HepG2 (cell line): ENCODE measurements at regions not wholly inside any gene's neighbourhood (a gene's known extent, or its start where the extent isn't known, plus 50 kb on each side); places are given as distances from the start of the nearest gene placed in this dataset.

Source experiments
- ATAC-seq: fragments of 200-7000 bp; cut with Tn5 transposase; 3 replicates; pipeline ENCODE4 v1.9.1; 2020; ENCODE audit warnings: mild to moderate bottlenecking, moderate library complexity
- BruUV-seq: library from RNA; stranded (reverse); fragments of 400-500 nt; replicated peaks from 2 replicates; lab custom pipeline; 2021; lab: Mats Ljungman, UMichigan
- CTCF ChIA-PET: fragments of 300-600 bp; formaldehyde crosslinking; extraction: SDS; loops from one replicate; lab custom pipeline; 2021; ENCODE audit warnings: low total read pairs, inconsistent platforms, low intra/inter-chr PET ratio; lab: Yijun Ruan, JAX
- POLR2A ChIA-PET: fragments of 350-600 bp; sonication (Branson Sonifier 250); formaldehyde crosslinking; loops from one replicate; lab custom pipeline; 2020; ENCODE audit warnings: antibody characterized with exemption, inconsistent platforms; lab: Yijun Ruan, JAX
- DNase-seq: peaks from one replicate; pipeline ENCODE4 v3.0.0-alpha.2; 2015; ENCODE audit warnings: low spot score
- FAIRE-seq: peaks from 3 replicates; lab custom pipeline; 2011; peaks lifted over from hg19 to GRCh38; lab: Jason Lieb, UNC
- H2AFZ ChIP-seq: one replicate; pipeline ENCODE4 v1.6.1; 2011; ENCODE audit warnings: low read length, inconsistent platforms
- H3K27ac ChIP-seq: fragments of 300-600 bp; 3 replicates; pipeline ENCODE4 v1.8.0; 2011; ENCODE audit warnings: mixed run types, mild to moderate bottlenecking, mixed read lengths, low read length, inconsistent platforms; ENCODE audit not compliant: insufficient read depth; ENCODE audit errors: extremely low read length
- H3K27me3 ChIP-seq, 2 experiments: fragments of 200-600 bp in 1 of 2; 2 replicates in 1 of 2; 3 replicates in 1 of 2; pipeline versions ENCODE4 v1.6.0 to v1.8.0; 2011; ENCODE audit warnings: low read length in 2 of 2, mild to moderate bottlenecking in 2 of 2, moderate library complexity in 2 of 2, inconsistent platforms in 1 of 2; ENCODE audit not compliant: insufficient read depth in 2 of 2, control insufficient read depth in 1 of 2
- H3K36me3 ChIP-seq, 2 experiments: fragments of 200-600 bp in 1 of 2; replicated peaks in 1 of 2; 2 replicates in 1 of 2; 3 replicates in 1 of 2; pipeline versions ENCODE4 v1.5.1 to v1.8.0; 2011; ENCODE audit warnings: low read length in 2 of 2, inconsistent platforms in 1 of 2; ENCODE audit not compliant: insufficient read depth in 2 of 2, control insufficient read depth in 1 of 2
- H3K4me1 ChIP-seq: 2 replicates; pipeline ENCODE4 v1.5.1; 2012; ENCODE audit warnings: low read length, inconsistent platforms; ENCODE audit not compliant: insufficient read depth
- H3K4me2 ChIP-seq: 2 replicates; pipeline ENCODE4 v1.6.0; 2011; ENCODE audit warnings: low read depth, low read length, inconsistent platforms
- H3K4me3 ChIP-seq, 3 experiments: fragments of 200-600 bp in 1 of 3; sonication (generic), shearing (Covaris generic) in 1 of 3; replicated peaks in 1 of 3; 2 replicates each; pipeline ENCODE4 v1.5.1; 2011 to 2016; ENCODE audit warnings: low read length in 3 of 3, inconsistent platforms in 2 of 3, low read depth in 2 of 3, mild to moderate bottlenecking in 2 of 3, control low read depth in 1 of 3, mixed read lengths in 1 of 3; ENCODE audit not compliant: insufficient read depth in 1 of 3
- H3K79me2 ChIP-seq: one replicate; pipeline ENCODE4 v1.6.1; 2011; ENCODE audit warnings: low read length, inconsistent platforms; ENCODE audit not compliant: insufficient read depth
- H3K9ac ChIP-seq: 2 replicates; pipeline ENCODE4 v1.6.0; 2011; ENCODE audit warnings: mild to moderate bottlenecking, low read depth, low read length, inconsistent platforms; ENCODE audit not compliant: insufficient read depth
- H3K9me3 ChIP-seq: 2 replicates; pipeline ENCODE4 v1.5.1; 2012; ENCODE audit warnings: mild to moderate bottlenecking, low read length
- H4K20me1 ChIP-seq: 2 replicates; pipeline ENCODE4 v1.6.0; 2011; ENCODE audit warnings: inconsistent platforms, mild to moderate bottlenecking, low read length, moderate library complexity; ENCODE audit not compliant: insufficient read depth
- AGO2 ChIP-seq: fragments of 200-400 bp; formaldehyde crosslinking; optimal IDR thresholded peaks from 2 replicates; pipeline ENCODE3; 2017; ENCODE audit warnings: mild to moderate bottlenecking, low read depth, low read length, moderate library complexity
- CBX2 ChIP-seq, 2 experiments: fragments of 200-600 bp in 1 of 2; sonication (generic); formaldehyde crosslinking in 1 of 2; IDR thresholded peaks; 2 replicates each; pipeline versions ENCODE4 v1.7.0 to v1.8.1; 2018 to 2022; ENCODE audit warnings: low read depth in 2 of 2, low read length in 1 of 2, mild to moderate bottlenecking in 1 of 2, missing genetic modification reagents in 1 of 2
- FOXA1 ChIP-seq, 2 experiments: fragments of 450-650 bp in 1 of 2; sonication (generic) in 1 of 2; formaldehyde crosslinking in 1 of 2; IDR thresholded peaks; 2 replicates each; pipeline versions ENCODE4 v1.4.0 to v1.6.1; 2016 to 2020; ENCODE audit warnings: missing genetic modification reagents in 1 of 2
- KDM1A ChIP-seq: IDR thresholded peaks from 2 replicates; pipeline ENCODE4 v1.6.1; 2016; ENCODE audit warnings: missing compliant biosample characterization
- NCOA5 ChIP-seq: sonication (generic); formaldehyde crosslinking; IDR thresholded peaks from 2 replicates; pipeline ENCODE4 v1.4.0; 2020; ENCODE audit warnings: missing genetic modification reagents
- PCBP1 ChIP-seq: fragments of 200-400 bp; formaldehyde crosslinking; IDR thresholded peaks from 2 replicates; pipeline ENCODE4 v1.6.1; 2017; ENCODE audit warnings: mild to moderate bottlenecking, low read depth, low read length, borderline replicate concordance
- RAD21 ChIP-seq: fragments of 450-650 bp; formaldehyde crosslinking; IDR thresholded peaks from 2 replicates; pipeline ENCODE4 v1.5.0; 2020; ENCODE audit warnings: mild to moderate bottlenecking
- SMYD3 ChIP-seq: sonication (generic); formaldehyde crosslinking; IDR thresholded peaks from 2 replicates; pipeline ENCODE4 v1.8.1; 2023; ENCODE audit warnings: mild to moderate bottlenecking, missing genetic modification reagents
- SOX6 ChIP-seq, 2 experiments: fragments of 450-650 bp in 1 of 2; sonication (generic) in 1 of 2; formaldehyde crosslinking in 1 of 2; IDR thresholded peaks; 2 replicates each; pipeline versions ENCODE4 v1.4.0 to v1.6.1; 2017 to 2020; ENCODE audit warnings: antibody characterized with exemption in 1 of 2, mild to moderate bottlenecking in 1 of 2, missing genetic modification reagents in 1 of 2
- TEAD2 ChIP-seq: sonication (generic); formaldehyde crosslinking; IDR thresholded peaks from 2 replicates; pipeline ENCODE4 v1.9.0; 2021; ENCODE audit warnings: missing genetic modification reagents
- ZFP41 ChIP-seq: sonication (generic); formaldehyde crosslinking; IDR thresholded peaks from 2 replicates; pipeline ENCODE4 v1.4.0; 2020; ENCODE audit warnings: mild to moderate bottlenecking, missing genetic modification reagents, borderline replicate concordance
- ZNF367 ChIP-seq: sonication (generic); formaldehyde crosslinking; IDR thresholded peaks from 2 replicates; pipeline ENCODE4 v1.4.0; 2020; ENCODE audit warnings: missing genetic modification reagents, borderline replicate concordance
- ZNF7 ChIP-seq: IDR thresholded peaks from 2 replicates; pipeline ENCODE4 v1.6.1; 2016; ENCODE audit warnings: missing biosample characterization, missing genetic modification reagents
- ZNF790 ChIP-seq: sonication (generic); formaldehyde crosslinking; IDR thresholded peaks from 2 replicates; pipeline ENCODE4 v1.8.0; 2022; ENCODE audit warnings: missing genetic modification reagents, mild to moderate bottlenecking, borderline replicate concordance
- WGBS: methylation state at CpG from one replicate; pipeline ENCODE4 v1.1.6; 2017; ENCODE audit warnings: low lambda C conversion rate; 5-methylcytosine and 5-hydroxymethylcytosine counted together
- in situ Hi-C: cut with HindIII; loops from 2 replicates; pipeline ENCODE4 v1.10.0; 2017; ENCODE audit warnings: low pct_unique_long_range_greater_than_20kb; ENCODE audit not compliant: extremely low pct_ligation_motif_present
- intact Hi-C: fragments of 100-400 bp; cut with micrococcal nuclease; formaldehyde crosslinking; loops from one replicate; pipeline ENCODE4 v1.10.0; 2022; ENCODE audit not compliant: unreplicated experiment
- TF ChIP-seq, protein P1 (sequence below): sonication (generic); formaldehyde crosslinking; IDR thresholded peaks from 2 replicates; pipeline ENCODE4 v1.5.1; 2020; ENCODE audit warnings: mild to moderate bottlenecking, moderate library complexity, missing genetic modification reagents
- TF ChIP-seq, protein P2 (sequence below): sonication (generic); formaldehyde crosslinking; IDR thresholded peaks from 2 replicates; pipeline ENCODE4 v1.4.0; 2020; ENCODE audit warnings: missing genetic modification reagents, mild to moderate bottlenecking, borderline replicate concordance
- TF ChIP-seq, protein P3 (sequence below): IDR thresholded peaks from 2 replicates; pipeline ENCODE4 v1.6.1; 2016; ENCODE audit warnings: missing compliant biosample characterization, missing genetic modification reagents, borderline replicate concordance

DNA sequence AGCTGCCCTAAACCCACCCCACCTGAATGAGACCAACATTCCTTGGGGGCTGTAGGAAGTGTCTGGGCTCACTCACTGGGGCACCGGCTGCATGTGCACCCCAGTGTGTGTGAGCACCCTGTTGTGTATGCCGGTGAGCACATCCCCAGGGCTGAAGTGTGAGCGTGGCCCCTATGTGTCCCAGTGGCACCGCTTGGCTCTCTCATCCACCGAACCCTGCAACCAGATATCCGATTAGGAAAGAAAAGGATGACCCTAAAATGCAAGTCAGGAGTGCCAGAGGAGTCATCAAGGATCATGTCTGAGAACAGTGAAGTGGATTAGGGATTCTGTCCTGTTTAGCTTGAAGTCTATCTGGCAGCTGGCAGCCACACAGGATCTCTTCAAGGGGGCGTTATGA, 84.0 kb upstream of the ALDH1L1 start (continued):
- TF ChIP-seq, protein P1, sequence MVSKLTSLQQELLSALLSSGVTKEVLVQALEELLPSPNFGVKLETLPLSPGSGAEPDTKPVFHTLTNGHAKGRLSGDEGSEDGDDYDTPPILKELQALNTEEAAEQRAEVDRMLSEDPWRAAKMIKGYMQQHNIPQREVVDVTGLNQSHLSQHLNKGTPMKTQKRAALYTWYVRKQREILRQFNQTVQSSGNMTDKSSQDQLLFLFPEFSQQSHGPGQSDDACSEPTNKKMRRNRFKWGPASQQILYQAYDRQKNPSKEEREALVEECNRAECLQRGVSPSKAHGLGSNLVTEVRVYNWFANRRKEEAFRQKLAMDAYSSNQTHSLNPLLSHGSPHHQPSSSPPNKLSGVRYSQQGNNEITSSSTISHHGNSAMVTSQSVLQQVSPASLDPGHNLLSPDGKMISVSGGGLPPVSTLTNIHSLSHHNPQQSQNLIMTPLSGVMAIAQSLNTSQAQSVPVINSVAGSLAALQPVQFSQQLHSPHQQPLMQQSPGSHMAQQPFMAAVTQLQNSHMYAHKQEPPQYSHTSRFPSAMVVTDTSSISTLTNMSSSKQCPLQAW = no peak
- TF ChIP-seq CBX2 (IDR thresholded peaks at IDR 0.05; ENCODE audit: low read depth, low read length) (no peak), CBX2 (CRISPR knock-in tag; IDR thresholded peaks at IDR 0.05; ENCODE audit: low read depth) (no peak), TEAD2 (no peak), RAD21 (CRISPR knock-in tag) (no peak)

DNA sequence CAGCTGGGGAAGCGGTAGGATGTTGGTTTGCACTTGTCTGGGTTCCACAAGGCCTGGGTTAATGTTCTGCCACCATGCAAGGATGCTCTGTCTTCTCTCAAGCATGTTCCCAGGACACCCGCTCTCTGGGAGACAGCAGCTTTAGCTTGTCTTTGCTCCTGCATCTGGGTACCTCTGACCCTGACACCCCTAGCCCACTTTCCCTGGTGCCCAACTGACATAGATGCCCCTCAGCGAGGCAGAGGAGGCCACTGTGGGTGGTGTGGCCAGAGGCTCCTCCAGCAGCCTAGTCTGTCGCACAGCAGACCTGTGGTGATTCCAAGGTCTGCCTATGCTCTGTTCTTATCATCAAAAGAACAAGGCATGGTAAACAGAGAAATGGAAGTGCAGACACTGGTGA, 83.6 kb upstream of the ALDH1L1 start:
- 53% methylated on average over 4 of the region's 4 CpGs for WGBS
- DNase-seq (no peak), ATAC-seq (no peak), FAIRE-seq (no peak)
- H2AFZ ChIP-seq = no peak overlapping the region
- BruUV-seq = no TSS peak
- no peaks in the 10 kb centered on the region for H3K79me2 ChIP-seq
- H3K27ac ChIP-seq = no peak overlapping the region
- ChIA-PET CTCF (interaction anchor here (2.2 kb wide), 1 partner anchor 125 kb away, joined by 13 read pairs; no protein-coding TSS in a partner anchor), POLR2A (no interaction called here)
- in situ Hi-C loops (no loop called here), intact Hi-C loops (no loop called here)
- H3K4me3 ChIP-seq = no peak overlapping the region
- TF ChIP-seq FOXA1 (IDR thresholded peaks at IDR 0.05) = no peak
- TF ChIP-seq FOXA1 (CRISPR knock-in tag; IDR thresholded peaks at IDR 0.05) = 0 out of 2 replicates have a peak, but pooled peaks have one; percentile 15
- TF ChIP-seq NCOA5 (CRISPR knock-in tag) = no peak
- peak; percentile 73; the same call in 1 of the 2 replicates for TF ChIP-seq ZNF7
- no peak for TF ChIP-seq SMYD3 (CRISPR knock-in tag)
- TF ChIP-seq, protein P2, sequence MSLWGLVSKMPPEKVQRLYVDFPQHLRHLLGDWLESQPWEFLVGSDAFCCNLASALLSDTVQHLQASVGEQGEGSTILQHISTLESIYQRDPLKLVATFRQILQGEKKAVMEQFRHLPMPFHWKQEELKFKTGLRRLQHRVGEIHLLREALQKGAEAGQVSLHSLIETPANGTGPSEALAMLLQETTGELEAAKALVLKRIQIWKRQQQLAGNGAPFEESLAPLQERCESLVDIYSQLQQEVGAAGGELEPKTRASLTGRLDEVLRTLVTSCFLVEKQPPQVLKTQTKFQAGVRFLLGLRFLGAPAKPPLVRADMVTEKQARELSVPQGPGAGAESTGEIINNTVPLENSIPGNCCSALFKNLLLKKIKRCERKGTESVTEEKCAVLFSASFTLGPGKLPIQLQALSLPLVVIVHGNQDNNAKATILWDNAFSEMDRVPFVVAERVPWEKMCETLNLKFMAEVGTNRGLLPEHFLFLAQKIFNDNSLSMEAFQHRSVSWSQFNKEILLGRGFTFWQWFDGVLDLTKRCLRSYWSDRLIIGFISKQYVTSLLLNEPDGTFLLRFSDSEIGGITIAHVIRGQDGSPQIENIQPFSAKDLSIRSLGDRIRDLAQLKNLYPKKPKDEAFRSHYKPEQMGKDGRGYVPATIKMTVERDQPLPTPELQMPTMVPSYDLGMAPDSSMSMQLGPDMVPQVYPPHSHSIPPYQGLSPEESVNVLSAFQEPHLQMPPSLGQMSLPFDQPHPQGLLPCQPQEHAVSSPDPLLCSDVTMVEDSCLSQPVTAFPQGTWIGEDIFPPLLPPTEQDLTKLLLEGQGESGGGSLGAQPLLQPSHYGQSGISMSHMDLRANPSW (CRISPR knock-in tag) = no peak
- TF ChIP-seq PCBP1 = no peak
- TF ChIP-seq AGO2 = no peak
- no peak for TF ChIP-seq SOX6 (IDR thresholded peaks at IDR 0.05)
- TF ChIP-seq SOX6 (CRISPR knock-in tag; IDR thresholded peaks at IDR 0.05) = no peak
- TF ChIP-seq ZNF790 (CRISPR knock-in tag) = no peak
- no peak for TF ChIP-seq ZNF367 (CRISPR knock-in tag)
- TF ChIP-seq KDM1A (CRISPR knock-in tag) = no peak
- TF ChIP-seq, protein P3, sequence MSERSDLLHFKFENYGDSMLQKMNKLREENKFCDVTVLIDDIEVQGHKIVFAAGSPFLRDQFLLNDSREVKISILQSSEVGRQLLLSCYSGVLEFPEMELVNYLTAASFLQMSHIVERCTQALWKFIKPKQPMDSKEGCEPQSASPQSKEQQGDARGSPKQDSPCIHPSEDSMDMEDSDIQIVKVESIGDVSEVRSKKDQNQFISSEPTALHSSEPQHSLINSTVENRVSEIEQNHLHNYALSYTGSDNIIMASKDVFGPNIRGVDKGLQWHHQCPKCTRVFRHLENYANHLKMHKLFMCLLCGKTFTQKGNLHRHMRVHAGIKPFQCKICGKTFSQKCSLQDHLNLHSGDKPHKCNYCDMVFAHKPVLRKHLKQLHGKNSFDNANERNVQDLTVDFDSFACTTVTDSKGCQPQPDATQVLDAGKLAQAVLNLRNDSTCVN (CRISPR knock-in tag) = no peak
- TF ChIP-seq ZFP41 (CRISPR knock-in tag) = no peak
- peaks cover 70% of the 10 kb centered on the region for H3K4me1 ChIP-seq
- no peaks in the 10 kb centered on the region for H4K20me1 ChIP-seq
- no peaks in the 10 kb centered on the region for H3K36me3 ChIP-seq
- H3K27me3 ChIP-seq = no peaks in the 10 kb centered on the region; a peak in 1 of 5 replicates
- no peak overlapping the region for H3K4me2 ChIP-seq
- no peak overlapping the region for H3K9ac ChIP-seq
- H3K9me3 ChIP-seq = no peaks in the 10 kb centered on the region
